Loucy (cell line): ENCODE measurements at regions not wholly inside any gene's neighbourhood (a gene's known extent, or its start where the extent isn't known, plus 50 kb on each side); places are given as distances from the start of the nearest gene placed in this dataset.

Experiments used
- H2AFZ ChIP-seq: fragments of 200-600 bp; sonication (generic); 2 replicates; pipeline ENCODE4 v1.6.0; 2016; ENCODE audit warnings: antibody characterized with exemption, mild to moderate bottlenecking, low read length, moderate library complexity
- H3F3A ChIP-seq: fragments of 200-600 bp; 2 replicates; pipeline ENCODE4 v1.6.0; 2016; ENCODE audit warnings: antibody characterized with exemption, low read depth, mild to moderate bottlenecking
- H3K27me3 ChIP-seq: fragments of 200-600 bp; sonication (generic); 2 replicates; pipeline ENCODE4 v1.6.1; 2014; ENCODE audit warnings: low read length, mild to moderate bottlenecking; ENCODE audit not compliant: insufficient read depth, poor library complexity, severe bottlenecking
- H3K36me3 ChIP-seq: fragments of 200-600 bp; sonication (generic); 2 replicates; pipeline ENCODE4 v1.6.1; 2016; ENCODE audit warnings: low read length; ENCODE audit not compliant: insufficient read depth
- H3K4me1 ChIP-seq: fragments of 200-600 bp; sonication (generic); 2 replicates; pipeline ENCODE4 v1.5.1; 2014; ENCODE audit warnings: low read length, mild to moderate bottlenecking; ENCODE audit not compliant: insufficient read depth, poor library complexity, severe bottlenecking
- H3K4me2 ChIP-seq: fragments of 200-600 bp; sonication (generic); 2 replicates; pipeline ENCODE4 v1.6.0; 2014; ENCODE audit warnings: antibody characterized with exemption, low read length, low read depth, mild to moderate bottlenecking; ENCODE audit not compliant: poor library complexity, severe bottlenecking
- H3K4me3 ChIP-seq: fragments of 200-600 bp; sonication (generic); 2 replicates; pipeline ENCODE4 v1.5.1; 2014; ENCODE audit warnings: low read length, mild to moderate bottlenecking, mixed read lengths; ENCODE audit not compliant: poor library complexity, severe bottlenecking
- H3K79me2 ChIP-seq: fragments of 200-600 bp; sonication (generic); 2 replicates; pipeline ENCODE4 v1.6.1; 2014; ENCODE audit warnings: low read length; ENCODE audit not compliant: insufficient read depth
- H3K9ac ChIP-seq: fragments of 200-600 bp; sonication (generic); 2 replicates; pipeline ENCODE4 v1.6.0; 2014; ENCODE audit warnings: mild to moderate bottlenecking, low read depth, low read length, moderate library complexity; ENCODE audit not compliant: poor library complexity, severe bottlenecking
- H3K9me2 ChIP-seq: fragments of 200-600 bp; sonication (generic); replicated peaks from 2 replicates; pipeline ENCODE4 v1.6.1; 2016; ENCODE audit warnings: low read depth, low read length, mixed read lengths
- H3K9me3 ChIP-seq: fragments of 200-600 bp; sonication (generic); 2 replicates; pipeline ENCODE4 v1.6.1; 2014; ENCODE audit warnings: mild to moderate bottlenecking, antibody characterized with exemption, low read length, low read depth; ENCODE audit not compliant: insufficient read depth
- H4K20me1 ChIP-seq: fragments of 200-600 bp; sonication (generic); 2 replicates; pipeline ENCODE4 v1.6.0; 2014; ENCODE audit warnings: antibody characterized with exemption, low read length, mild to moderate bottlenecking; ENCODE audit not compliant: insufficient read depth, poor library complexity, severe bottlenecking
- CTCF ChIP-seq: fragments of 200-600 bp; sonication (generic); conservative IDR thresholded peaks from 2 replicates; pipeline ENCODE4 v1.5.1; 2014; ENCODE audit warnings: mild to moderate bottlenecking, antibody characterized with exemption, low read length
- EZH2phosphoT487 ChIP-seq: fragments of 200-600 bp; IDR thresholded peaks from 2 replicates; pipeline ENCODE4 v1.6.1; 2018; ENCODE audit warnings: antibody characterized with exemption, mild to moderate bottlenecking, moderate library complexity, borderline replicate concordance

GRCh38 chr9:87184956-87185642 is 237.8 kb upstream of the GAS1 start:
- H3K4me1 ChIP-seq = no peaks in the 10 kb centered on the region
- TF ChIP-seq EZH2phosphoT487 (no peak), CTCF (no peak)
- no peaks in the 10 kb centered on the region for H4K20me1 ChIP-seq
- no peak overlapping the region for H3K4me3 ChIP-seq
- no peaks in the 10 kb centered on the region for H3F3A ChIP-seq
- H3K79me2 ChIP-seq = no peaks in the 10 kb centered on the region
- no peaks in the 10 kb centered on the region for H3K27me3 ChIP-seq
- H3K9me2 ChIP-seq = no peaks in the 10 kb centered on the region
- no peak overlapping the region for H2AFZ ChIP-seq
- H3K4me2 ChIP-seq = no peak overlapping the region
- H3K36me3 ChIP-seq = no peaks in the 10 kb centered on the region
- H3K9ac ChIP-seq = no peak overlapping the region
- H3K9me3 ChIP-seq = no peaks in the 10 kb centered on the region

GRCh38 chr9:87187656-87188055 is 240.3 kb upstream of the GAS1 start:
- Histone ChIP-seq H3K4me1 (no peaks in the 10 kb centered on the region), H3K9me2 (no peaks in the 10 kb centered on the region), H3F3A (no peaks in the 10 kb centered on the region), H3K4me2 (no peak overlapping the region), H3K79me2 (no peaks in the 10 kb centered on the region), H4K20me1 (no peaks in the 10 kb centered on the region), H3K36me3 (no peaks in the 10 kb centered on the region), H3K9me3 (no peaks in the 10 kb centered on the region), H3K9ac (no peak overlapping the region), H3K27me3 (no peaks in the 10 kb centered on the region), H3K4me3 (no peak overlapping the region), H2AFZ (no peak overlapping the region)
- no peak for TF ChIP-seq EZH2phosphoT487
- no peak for TF ChIP-seq CTCF

- H2AFZ ChIP-seq = no peak overlapping the region
- H3K27me3 ChIP-seq = no peaks in the 10 kb centered on the region
- TF ChIP-seq CTCF = no peak
- TF ChIP-seq EZH2phosphoT487 = no peak
- no peak overlapping the region for H3K4me3 ChIP-seq
- no peaks in the 10 kb centered on the region for H3K4me1 ChIP-seq
- no peaks in the 10 kb centered on the region for H3K79me2 ChIP-seq
- H4K20me1 ChIP-seq = no peaks in the 10 kb centered on the region
- H3K9ac ChIP-seq = no peak overlapping the region
- no peak overlapping the region for H3K4me2 ChIP-seq
- H3K9me3 ChIP-seq = no peaks in the 10 kb centered on the region
- H3K36me3 ChIP-seq = no peaks in the 10 kb centered on the region
- no peaks in the 10 kb centered on the region for H3F3A ChIP-seq
- H3K9me2 ChIP-seq = no peaks in the 10 kb centered on the region
These were observed 241.7 kb upstream of the GAS1 start for GRCh38 chr9:87189006-87189405.
